SU-DHL-6 (cell line): ENCODE measurements at regions not wholly inside any gene's neighbourhood (a gene's known extent, or its start where the extent isn't known, plus 50 kb on each side); places are given as distances from the start of the nearest gene placed in this dataset.

Experiments used
- EZH2phosphoT487 ChIP-seq: fragments of 200-600 bp; sonication (generic), shearing (Covaris generic); conservative IDR thresholded peaks from 2 replicates; pipeline ENCODE4 v1.6.1; 2018; ENCODE audit warnings: mild to moderate bottlenecking, antibody characterized with exemption, low read length, moderate library complexity, mixed read lengths
- TF ChIP-seq, protein P1 (sequence below): fragments of 200-600 bp; sonication (generic); IDR thresholded peaks from one replicate; pipeline ENCODE4 v1.5.1; 2017; ENCODE audit warnings: antibody characterized with exemption, mild to moderate bottlenecking, low read length, moderate library complexity; ENCODE audit not compliant: insufficient read depth, poor library complexity, severe bottlenecking

DNA sequence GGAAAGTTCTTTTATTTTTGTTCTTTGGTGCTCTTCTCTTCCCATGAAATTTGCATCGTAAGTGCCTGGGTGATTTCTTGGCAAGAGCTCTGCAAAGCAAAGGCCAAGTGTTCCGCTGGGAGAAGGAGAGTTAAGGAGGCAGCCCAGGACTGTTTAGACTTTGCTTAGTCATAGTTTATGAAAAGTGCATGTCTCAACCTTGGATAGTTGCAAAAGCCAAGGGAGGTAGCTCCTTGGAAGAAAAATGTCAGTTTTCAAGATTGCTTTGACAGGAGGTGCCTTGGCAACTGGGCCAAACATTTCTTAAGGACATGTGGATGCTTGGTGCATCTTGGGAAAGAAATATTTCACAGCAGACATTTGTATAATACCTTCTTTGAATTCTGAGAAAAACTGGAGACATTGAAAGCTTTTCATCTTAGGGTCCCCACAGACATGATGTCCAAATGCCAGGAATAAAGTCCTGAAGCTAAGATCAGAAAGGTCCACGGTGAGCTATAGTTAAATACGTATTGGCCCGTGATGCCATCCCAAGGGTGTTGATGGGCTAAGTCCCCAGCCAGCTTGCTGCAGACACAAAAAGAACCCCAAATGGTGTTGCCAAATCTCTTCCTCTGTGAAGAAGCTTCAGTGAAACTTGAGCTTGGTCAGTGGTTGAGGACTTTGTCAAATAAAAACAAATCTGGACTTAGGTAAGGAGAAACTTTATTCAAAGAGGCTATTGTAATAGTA, 96.3 kb upstream of the THUMPD2 start:
- TF ChIP-seq, protein P1, sequence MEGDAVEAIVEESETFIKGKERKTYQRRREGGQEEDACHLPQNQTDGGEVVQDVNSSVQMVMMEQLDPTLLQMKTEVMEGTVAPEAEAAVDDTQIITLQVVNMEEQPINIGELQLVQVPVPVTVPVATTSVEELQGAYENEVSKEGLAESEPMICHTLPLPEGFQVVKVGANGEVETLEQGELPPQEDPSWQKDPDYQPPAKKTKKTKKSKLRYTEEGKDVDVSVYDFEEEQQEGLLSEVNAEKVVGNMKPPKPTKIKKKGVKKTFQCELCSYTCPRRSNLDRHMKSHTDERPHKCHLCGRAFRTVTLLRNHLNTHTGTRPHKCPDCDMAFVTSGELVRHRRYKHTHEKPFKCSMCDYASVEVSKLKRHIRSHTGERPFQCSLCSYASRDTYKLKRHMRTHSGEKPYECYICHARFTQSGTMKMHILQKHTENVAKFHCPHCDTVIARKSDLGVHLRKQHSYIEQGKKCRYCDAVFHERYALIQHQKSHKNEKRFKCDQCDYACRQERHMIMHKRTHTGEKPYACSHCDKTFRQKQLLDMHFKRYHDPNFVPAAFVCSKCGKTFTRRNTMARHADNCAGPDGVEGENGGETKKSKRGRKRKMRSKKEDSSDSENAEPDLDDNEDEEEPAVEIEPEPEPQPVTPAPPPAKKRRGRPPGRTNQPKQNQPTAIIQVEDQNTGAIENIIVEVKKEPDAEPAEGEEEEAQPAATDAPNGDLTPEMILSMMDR = no peak
- TF ChIP-seq EZH2phosphoT487 = no peak
